Left renal pelvis (tissue), 4 donors: ENCODE measurements at regions not wholly inside any gene's neighbourhood (a gene's known extent, or its start where the extent isn't known, plus 50 kb on each side); places are given as distances from the start of the nearest gene placed in this dataset.

Experiments used
- DNase-seq, 4 donors: peaks; one replicate each; pipeline ENCODE4 v3.0.0-alpha.2; 2013; ENCODE audit warnings: low read depth in 4 of 4, low spot score in 3 of 4

GRCh38 chr17:53353919-53354351, 468.8 kb upstream of the KIF2B start:
- no peak for DNase-seq

GRCh38 chr17:53344778-53345177, 477.9 kb upstream of the KIF2B start:
- DNase-seq, result no peak

GRCh38 chr17:53336281-53336680, 486.4 kb upstream of the KIF2B start:
- no peak for DNase-seq

DNA sequence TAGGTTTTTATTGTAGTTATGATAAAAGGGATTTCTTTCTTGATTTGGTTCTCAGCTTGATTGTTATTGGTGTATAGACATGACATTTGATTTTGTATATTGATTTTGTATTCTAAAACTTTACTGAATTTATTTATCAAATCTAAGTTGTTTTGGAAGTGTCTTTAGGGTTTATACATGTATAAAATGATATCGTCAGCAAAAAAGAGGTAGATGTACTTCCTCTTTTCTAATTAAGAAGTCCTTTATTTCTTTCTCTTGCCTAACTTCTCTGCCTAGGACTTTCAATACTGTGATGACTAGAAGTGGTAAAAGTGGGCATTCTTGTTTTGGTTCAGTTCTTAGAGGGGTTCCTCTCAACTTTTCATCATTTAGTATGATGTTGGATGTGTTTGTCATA, 487.3 kb upstream of the KIF2B start:
- no peak for DNase-seq

- no peak for DNase-seq
These were observed 492.0 kb upstream of the KIF2B start for GRCh38 chr17:53330756-53331155.

- no peak for DNase-seq
These were observed 501.1 kb upstream of the KIF2B start for GRCh38 chr17:53321651-53322050.

DNA sequence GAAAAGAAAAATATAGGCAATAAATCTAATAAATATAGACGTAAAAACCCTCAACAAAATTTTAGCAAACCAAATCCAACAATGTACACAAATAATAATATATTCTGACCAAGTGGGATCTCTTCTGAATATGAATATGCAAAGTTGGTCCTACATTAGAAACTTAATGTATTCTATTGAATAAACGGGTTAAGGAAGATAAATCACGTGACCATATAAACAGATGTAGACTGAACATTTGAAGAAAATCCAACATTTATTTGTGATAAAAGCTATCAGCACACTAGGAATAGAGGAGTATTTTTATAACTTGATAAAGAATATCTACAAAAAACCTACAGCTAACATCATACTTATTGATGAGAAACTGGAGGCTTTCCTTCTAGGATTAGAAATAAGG, 502.8 kb upstream of the KIF2B start:
- no peak for DNase-seq

GRCh38 chr17:53316988-53317387, 505.7 kb upstream of the KIF2B start:
- no peak for DNase-seq

- no peak for DNase-seq
These were observed 506.7 kb upstream of the KIF2B start for GRCh38 chr17:53316073-53316472.

DNA sequence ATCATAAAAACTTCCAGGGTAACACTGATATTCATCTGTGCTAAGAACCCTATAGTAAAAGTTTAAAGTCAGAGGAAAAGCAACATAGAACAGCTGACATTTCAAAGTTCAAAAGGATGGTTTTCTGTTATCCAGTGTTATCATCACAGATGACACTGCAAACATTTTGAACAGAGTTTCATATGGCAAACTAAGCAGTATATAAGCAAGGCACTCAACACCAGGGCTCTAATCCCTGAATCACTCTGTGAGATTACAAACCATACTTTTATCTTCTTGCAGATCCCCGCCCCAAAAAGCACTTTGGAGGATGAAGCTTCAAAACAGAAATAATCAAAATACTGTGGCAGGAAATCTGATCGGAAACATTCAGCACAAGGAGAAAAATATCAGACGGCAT, 508.2 kb upstream of the KIF2B start:
- no peak for DNase-seq

- no peak for DNase-seq
These were observed 509.0 kb upstream of the KIF2B start for GRCh38 chr17:53313746-53314145.

GRCh38 chr17:53278466-53278865, 544.3 kb upstream of the KIF2B start:
- DNase-seq, result no peak

DNA sequence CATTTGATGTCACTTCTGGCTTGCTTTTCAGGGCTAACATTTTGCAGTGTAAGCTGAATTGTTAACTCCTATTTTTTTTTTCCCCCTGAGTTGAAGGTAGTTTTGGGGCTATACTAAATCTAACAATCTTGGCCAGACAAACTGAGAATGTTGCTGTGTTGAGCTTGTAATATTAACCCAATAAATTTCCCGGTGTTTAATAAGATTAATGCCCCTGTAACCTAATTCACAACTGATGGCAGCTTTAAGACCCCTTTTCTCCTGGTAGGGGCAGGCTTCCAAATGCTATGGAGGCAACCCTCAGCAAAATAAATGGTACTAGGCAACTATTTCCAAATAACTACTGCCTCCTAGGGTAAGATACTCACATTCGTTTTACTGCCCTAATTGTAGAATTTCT, 549.6 kb upstream of the KIF2B start:
- DNase-seq, result no peak

DNA sequence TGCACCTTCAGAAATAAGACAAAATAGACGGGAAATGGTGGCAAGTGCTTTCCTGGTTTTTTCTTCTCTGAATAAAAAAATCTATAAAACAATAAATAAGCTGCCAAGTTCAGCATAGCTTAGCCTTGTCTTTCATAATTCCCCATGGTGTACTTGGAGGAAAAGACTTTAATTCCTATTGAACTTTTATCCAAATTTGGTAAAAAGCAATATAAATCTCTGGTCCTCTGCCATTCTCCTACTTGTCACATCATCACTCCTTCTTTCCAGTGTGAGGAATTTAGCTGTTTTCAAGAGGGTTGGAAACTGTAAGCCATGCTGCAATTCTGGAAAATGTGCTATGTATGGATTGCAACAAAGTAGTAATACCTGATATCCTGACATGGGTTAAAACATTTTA, 551.8 kb upstream of the KIF2B start:
- no peak for DNase-seq

- no peak for DNase-seq
These were observed 558.0 kb upstream of the KIF2B start for GRCh38 chr17:53264730-53265129.

DNA sequence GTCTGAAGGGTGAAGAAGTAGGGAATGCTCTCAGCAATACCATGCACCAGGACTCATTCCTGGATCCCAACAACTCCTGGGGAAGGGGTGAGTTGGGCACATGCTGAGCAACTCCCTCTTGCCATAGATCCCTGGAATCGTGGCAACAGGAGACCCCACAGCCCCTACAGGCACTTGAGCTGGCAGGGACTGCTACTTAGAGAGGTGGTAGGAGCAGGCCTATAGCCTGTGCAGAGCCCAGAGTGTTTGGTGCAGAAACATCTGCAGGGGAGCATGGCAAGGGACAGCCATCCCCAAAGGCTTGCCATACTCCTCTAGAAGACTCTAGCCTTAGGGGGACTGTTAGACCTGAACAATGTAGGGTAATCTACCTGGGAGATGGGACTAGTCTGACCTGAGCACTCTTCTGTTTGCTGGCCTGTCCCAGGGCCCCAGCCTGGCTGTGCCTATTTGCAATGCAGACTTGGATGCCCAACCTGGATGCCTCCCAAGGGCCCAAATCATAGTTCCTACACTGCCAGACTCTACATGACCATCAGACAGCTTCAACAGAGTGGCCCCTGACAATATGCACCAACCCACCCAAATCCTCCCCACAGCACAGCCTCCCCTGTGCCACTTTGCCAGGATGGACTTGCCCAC, 568.6 kb upstream of the KIF2B start:
- no peak for DNase-seq

GRCh38 chr17:53249036-53249435, 573.7 kb upstream of the KIF2B start:
- DNase-seq, result no peak

DNA sequence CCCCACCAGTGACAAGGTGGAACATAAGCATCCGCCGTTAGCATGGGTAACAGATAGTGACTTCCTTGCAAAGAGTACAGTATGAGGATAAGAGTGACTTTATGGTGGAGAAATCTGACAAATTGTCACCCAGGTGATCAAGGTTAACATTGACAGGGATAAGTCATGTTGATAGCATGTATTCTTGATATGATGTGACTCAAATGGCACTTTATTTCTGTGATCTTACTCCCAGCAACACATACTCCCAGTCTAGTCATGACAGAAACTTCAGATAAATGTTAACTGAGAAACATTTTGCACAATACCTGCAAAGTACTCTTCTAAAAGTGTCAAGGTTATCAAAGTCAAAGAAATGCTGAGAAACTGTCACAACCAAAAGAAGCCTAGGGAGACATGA, 588.6 kb upstream of the KIF2B start:
- DNase-seq, result no peak

GRCh38 chr17:53227514-53227913, 595.2 kb upstream of the KIF2B start:
- DNase-seq, result no peak

DNA sequence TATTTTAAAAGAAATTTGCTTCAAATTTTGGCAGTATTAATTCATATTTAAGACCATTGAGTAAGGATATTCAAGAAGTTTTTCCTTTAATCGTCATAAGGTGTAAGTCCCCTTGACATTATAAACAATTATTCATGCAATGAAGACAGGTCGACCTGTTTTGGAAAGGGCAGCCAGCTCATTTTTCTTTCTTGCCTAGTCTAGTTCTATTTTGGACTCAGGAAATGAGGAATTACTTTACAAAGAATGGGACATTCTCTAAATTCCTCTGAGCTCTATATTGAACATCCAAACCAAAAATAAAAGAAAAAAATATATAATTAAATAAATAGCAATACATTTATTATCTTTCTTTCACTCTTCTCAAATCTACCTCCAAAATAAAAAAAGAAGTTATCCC, 595.6 kb upstream of the KIF2B start:
- DNase-seq, result no peak

DNA sequence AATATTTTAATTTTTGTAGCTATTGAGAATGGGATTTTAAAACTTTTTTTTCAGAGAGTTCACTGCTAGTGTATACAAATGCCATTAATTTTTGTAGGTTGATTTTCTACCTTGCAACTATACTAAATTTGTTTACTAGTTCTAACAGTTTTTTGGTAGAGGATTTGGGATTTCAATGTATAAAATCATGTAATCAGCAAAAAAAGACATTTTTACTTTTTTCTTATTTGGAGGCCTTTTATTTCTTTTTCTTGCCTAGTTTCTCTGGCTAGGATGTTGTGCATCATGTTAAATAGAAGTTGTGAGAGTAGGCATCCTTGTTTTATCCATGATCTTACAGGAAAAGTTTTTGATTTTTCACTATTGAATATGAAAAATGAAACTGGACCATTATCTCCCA, 602.9 kb upstream of the KIF2B start:
- DNase-seq, result no peak

- no peak for DNase-seq
These were observed 604.0 kb upstream of the KIF2B start for GRCh38 chr17:53218723-53219122.

- DNase-seq, result no peak
These were observed 605.4 kb upstream of the KIF2B start for GRCh38 chr17:53217311-53217710.
